Common myeloid progenitor, CD34-positive (primary cell): ENCODE measurements at regions not wholly inside any gene's neighbourhood (a gene's known extent, or its start where the extent isn't known, plus 50 kb on each side); places are given as distances from the start of the nearest gene placed in this dataset.
"Not testable (repeated sequence)": the region's sequence is repeated elsewhere in the genome, so short reads cannot be mapped to it uniquely, and the experiment has no call there.

Source experiments
- CTCF ChIA-PET: fragments of 350-600 bp; sonication (Branson Sonifier 250); formaldehyde crosslinking; loops from one replicate; lab custom pipeline; 2021; ENCODE audit warnings: antibody characterized with exemption; lab: Charles Lee
- POLR2A ChIA-PET: fragments of 350-600 bp; sonication (Branson Sonifier 250); formaldehyde crosslinking; loops from one replicate; lab custom pipeline; 2021; ENCODE audit warnings: antibody characterized with exemption; lab: Charles Lee
- DNase-seq, 3 donors: peaks; one replicate each; pipeline versions ENCODE4 v3.0.0 to v3.0.0-alpha.2; 2013
- H3K27ac ChIP-seq, 2 experiments: 1 replicate in 1 of 2; 2 replicates in 1 of 2; pipeline ENCODE4 v1.7.0; 2013; ENCODE audit warnings: inconsistent platforms in 2 of 2, low read length in 2 of 2, mild to moderate bottlenecking in 2 of 2, low read depth in 1 of 2, moderate library complexity in 1 of 2; ENCODE audit not compliant: severe bottlenecking in 2 of 2, insufficient read depth in 1 of 2, poor library complexity in 1 of 2
- H3K27me3 ChIP-seq, 5 experiments: replicated peaks in 2 of 5; 1 replicate in 3 of 5; 2 replicates in 2 of 5; pipeline versions ENCODE4 v1.6.1 to v1.7.0; 2013; ENCODE audit warnings: low read length in 4 of 5, mild to moderate bottlenecking in 2 of 5, moderate library complexity in 2 of 5, inconsistent platforms in 1 of 5; ENCODE audit not compliant: insufficient read depth in 5 of 5, control insufficient read depth in 4 of 5
- H3K36me3 ChIP-seq, 4 experiments: 1 replicate in 2 of 4; 2 replicates in 2 of 4; pipeline versions ENCODE4 v1.6.1 to v1.7.0; 2013; ENCODE audit warnings: low read length in 3 of 4, control low read depth in 1 of 4, mild to moderate bottlenecking in 1 of 4; ENCODE audit not compliant: control insufficient read depth in 4 of 4, insufficient read depth in 4 of 4
- H3K4me1 ChIP-seq, 4 experiments: 1 replicate in 3 of 4; 2 replicates in 1 of 4; pipeline versions ENCODE4 v1.6.1 to v1.7.1; 2013; ENCODE audit warnings: low read length in 3 of 4, mild to moderate bottlenecking in 3 of 4, control low read depth in 1 of 4, inconsistent platforms in 1 of 4, moderate library complexity in 1 of 4; ENCODE audit not compliant: control insufficient read depth in 4 of 4, insufficient read depth in 4 of 4; ENCODE audit errors: control extremely low read depth in 1 of 4
- H3K4me3 ChIP-seq, 7 experiments: 1 replicate in 4 of 7; 2 replicates in 3 of 7; pipeline versions ENCODE4 v1.5.1 to v1.7.0; 2013; ENCODE audit warnings: mild to moderate bottlenecking in 7 of 7, low read length in 6 of 7, moderate library complexity in 6 of 7, inconsistent platforms in 2 of 7, low read depth in 2 of 7, control low read depth in 1 of 7; ENCODE audit not compliant: insufficient read depth in 4 of 7, control insufficient read depth in 1 of 7; ENCODE audit errors: extremely low read depth in 1 of 7
- H3K9me3 ChIP-seq, 5 experiments: 1 replicate in 4 of 5; 2 replicates in 1 of 5; pipeline versions ENCODE4 v1.6.1 to v1.7.1; 2013; ENCODE audit warnings: low read length in 4 of 5, mild to moderate bottlenecking in 2 of 5, inconsistent platforms in 1 of 5, low read depth in 1 of 5, moderate library complexity in 1 of 5; ENCODE audit not compliant: control insufficient read depth in 4 of 5, insufficient read depth in 2 of 5; ENCODE audit errors: control extremely low read depth in 1 of 5
- WGBS: methylation state at CpG from one replicate; pipeline ENCODE4 v1.1.5; 2013; ENCODE audit not compliant: insufficient coverage; 5-methylcytosine and 5-hydroxymethylcytosine counted together

DNA sequence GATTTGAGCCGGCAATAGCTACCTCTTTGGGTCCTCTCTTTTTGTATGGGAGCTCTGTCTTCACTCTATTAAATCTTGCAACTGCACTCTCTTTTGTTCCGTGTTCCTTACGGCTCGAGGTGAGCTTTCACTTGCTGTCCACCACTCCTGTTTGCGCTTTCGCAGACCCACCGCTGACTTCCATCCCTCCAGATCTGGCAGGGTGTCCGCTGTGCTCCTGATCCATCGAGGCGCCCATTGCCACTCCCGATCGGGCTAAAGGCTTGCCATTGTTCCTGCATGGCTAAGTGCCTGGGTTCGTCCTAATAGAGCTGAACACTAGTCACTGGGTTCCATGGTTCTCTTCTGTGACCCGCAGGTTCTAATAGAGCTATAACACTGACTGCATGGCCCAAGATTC, 304.9 kb upstream of the MDFIC2 start:
- CTCF ChIA-PET = interaction anchor here (1.2 kb wide), 1 partner anchor 15 kb away, joined by 3 read pairs; no protein-coding TSS in a partner anchor
- DNase-seq, H3K4me3 ChIP-seq, H3K27me3 ChIP-seq, POLR2A ChIA-PET, H3K36me3 ChIP-seq, H3K27ac ChIP-seq, H3K4me1 ChIP-seq, H3K9me3 ChIP-seq: not testable (repeated sequence)
- WGBS = 93% methylated on average over 14 of the region's 14 CpGs

DNA sequence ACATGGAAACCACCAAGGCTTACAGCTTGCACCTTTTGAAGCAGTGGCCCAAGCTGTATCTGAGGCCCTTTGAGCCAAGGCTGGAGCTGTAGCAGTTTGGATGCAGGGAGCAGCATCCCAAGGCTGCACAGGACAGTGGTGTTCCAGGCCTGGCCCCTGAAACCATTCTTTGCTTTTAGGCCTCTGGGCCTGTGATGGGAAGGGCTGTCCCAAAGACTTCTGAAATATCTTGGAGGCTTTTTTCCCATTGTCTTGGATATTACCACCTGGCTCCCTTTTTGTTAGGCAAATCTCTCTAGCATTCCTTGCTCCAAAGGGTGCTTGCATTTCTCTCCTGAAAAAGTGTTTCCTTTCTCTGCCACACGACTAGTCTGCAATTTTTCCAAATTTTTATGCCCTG, 302.8 kb upstream of the MDFIC2 start:
- 0% methylated on average over 1 of the region's 1 CpG for WGBS
- no peaks in the 10 kb centered on the region for H3K27me3 ChIP-seq
- no peak for DNase-seq
- no peak overlapping the region for H3K4me3 ChIP-seq
- no peaks in the 10 kb centered on the region for H3K36me3 ChIP-seq
- POLR2A ChIA-PET = no interaction called here
- H3K4me1 ChIP-seq = no peaks in the 10 kb centered on the region
- H3K9me3 ChIP-seq = peaks cover 0 to 7% (median 0%) of the 10 kb centered on the region in 5 experiments
- H3K27ac ChIP-seq = no peak overlapping the region
- CTCF ChIA-PET = interaction anchor here (0.7 kb wide), 1 partner anchor 64 kb away, joined by 3 read pairs; no protein-coding TSS in a partner anchor

DNA sequence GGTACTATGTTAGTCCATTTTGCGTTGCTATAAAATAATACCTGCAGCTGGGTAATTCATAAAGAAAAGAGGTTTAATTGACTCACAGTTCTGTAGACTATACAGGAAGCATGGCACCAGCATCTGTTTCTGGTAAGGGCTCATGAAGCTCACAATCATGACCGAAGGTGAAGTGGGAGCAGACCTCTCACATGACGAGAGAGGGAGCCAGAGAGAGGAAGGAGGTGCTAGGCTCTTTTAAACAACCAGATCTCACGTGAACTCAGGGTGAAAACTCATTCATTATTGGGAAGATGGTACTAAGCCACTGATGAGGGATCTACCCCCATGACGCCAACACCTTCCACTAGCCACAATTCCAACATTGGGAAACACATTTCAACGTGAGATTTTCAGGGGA, 301.7 kb upstream of the MDFIC2 start:
- 93% methylated on average over 5 of the region's 6 CpGs for WGBS
- no peak overlapping the region for H3K4me3 ChIP-seq
- H3K27ac ChIP-seq = no peak overlapping the region
- H3K4me1 ChIP-seq = no peaks in the 10 kb centered on the region
- no peaks in the 10 kb centered on the region for H3K36me3 ChIP-seq
- POLR2A ChIA-PET = no interaction called here
- DNase-seq = no peak
- no peaks in the 10 kb centered on the region for H3K27me3 ChIP-seq
- CTCF ChIA-PET = no interaction called here
- H3K9me3 ChIP-seq = peaks cover 0 to 7% (median 0%) of the 10 kb centered on the region in 5 experiments

- no peaks in the 10 kb centered on the region for H3K4me1 ChIP-seq
- no peak overlapping the region for H3K4me3 ChIP-seq
- POLR2A ChIA-PET = no interaction called here
- no peak for DNase-seq
- CTCF ChIA-PET = no interaction called here
- H3K9me3 ChIP-seq = peaks cover 0 to 7% (median 0%) of the 10 kb centered on the region in 5 experiments
- no peaks in the 10 kb centered on the region for H3K27me3 ChIP-seq
- H3K36me3 ChIP-seq = no peaks in the 10 kb centered on the region
- no peak overlapping the region for H3K27ac ChIP-seq
- WGBS = 100% methylated on average over 8 of the region's 11 CpGs
Measured at GRCh38 chr3:70612920-70613319, 300.5 kb upstream of the MDFIC2 start.

GRCh38 chr3:70611667-70612277, 299.3 kb upstream of the MDFIC2 start:
- 99% methylated on average over 21 of the region's 25 CpGs for WGBS
- H3K36me3 ChIP-seq, H3K9me3 ChIP-seq, CTCF ChIA-PET, H3K27ac ChIP-seq, H3K4me3 ChIP-seq, POLR2A ChIA-PET, DNase-seq, H3K27me3 ChIP-seq, H3K4me1 ChIP-seq: not testable (repeated sequence)

DNA sequence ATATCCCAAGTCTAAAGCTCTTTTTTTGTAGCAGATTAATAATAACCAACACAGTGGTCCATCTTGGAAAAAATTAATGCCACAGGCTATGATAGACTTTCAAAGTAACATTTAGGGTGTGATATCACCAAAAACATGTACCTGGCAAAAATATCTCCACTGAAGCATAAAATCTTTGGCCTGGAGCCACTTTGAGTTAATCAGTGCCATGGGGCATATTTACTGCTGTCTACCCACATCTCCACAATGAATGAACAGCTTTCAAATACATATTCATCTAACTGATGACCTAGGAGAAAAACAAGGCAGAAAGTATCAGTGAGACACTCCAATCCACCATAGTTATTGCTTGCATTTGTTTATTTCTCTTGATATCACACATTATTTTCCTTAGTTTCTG, 296.0 kb upstream of the MDFIC2 start:
- ChIA-PET CTCF (no interaction called here), POLR2A (no interaction called here)
- Histone ChIP-seq H3K9me3 (no peaks in the 10 kb centered on the region), H3K4me3 (no peak overlapping the region), H3K27ac (no peak overlapping the region), H3K4me1 (no peaks in the 10 kb centered on the region), H3K27me3 (no peaks in the 10 kb centered on the region), H3K36me3 (no peaks in the 10 kb centered on the region)
- no peak for DNase-seq

DNA sequence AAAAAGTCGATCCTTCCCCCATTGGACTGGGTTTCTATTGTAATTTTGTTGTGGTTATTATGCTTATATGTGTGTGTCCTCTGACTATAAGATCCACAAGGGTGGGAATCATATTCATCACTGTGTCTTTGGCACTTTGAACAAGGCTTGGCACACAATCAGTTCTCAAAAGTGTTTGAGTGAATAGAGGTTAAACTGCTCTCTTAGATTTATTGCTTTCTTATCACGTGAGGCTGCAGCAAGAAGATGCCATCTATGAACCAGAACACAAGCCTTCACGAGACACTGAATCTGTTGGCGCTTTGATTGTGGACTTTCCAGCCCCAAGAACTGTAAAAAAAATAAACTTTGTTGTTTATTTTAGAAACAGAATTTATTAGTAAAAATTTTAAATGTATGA, 295.0 kb upstream of the MDFIC2 start:
- no peaks in the 10 kb centered on the region for H3K36me3 ChIP-seq
- DNase-seq = no peak
- POLR2A ChIA-PET = no interaction called here
- no peak overlapping the region for H3K27ac ChIP-seq
- H3K27me3 ChIP-seq = no peaks in the 10 kb centered on the region
- no peaks in the 10 kb centered on the region for H3K4me1 ChIP-seq
- CTCF ChIA-PET = no interaction called here
- WGBS = 91% methylated on average over 2 of the region's 4 CpGs
- no peaks in the 10 kb centered on the region for H3K9me3 ChIP-seq
- no peak overlapping the region for H3K4me3 ChIP-seq
